ENCODE measurements at regions not wholly inside any gene's neighbourhood (a gene's known extent, or its start where the extent isn't known, plus 50 kb on each side); places are given as distances from the start of the nearest gene placed in this dataset.
"Not testable (repeated sequence)": the region's sequence is repeated elsewhere in the genome, so short reads cannot be mapped to it uniquely, and the experiment has no call there.

- Mint-ChIP-seq H3K4me3 (no peak overlapping the region), H3K36me3 (ENCODE audit: low read depth) (no peaks in the 10 kb centered on the region), H3K9me3 (no peaks in the 10 kb centered on the region), H3K27ac (peak overlapping the region in 2 of 3 experiments; percentile 31 to 43), H3K27me3 (ENCODE audit: low read depth) (no peaks in the 10 kb centered on the region), H3K4me1 (peaks cover 20% of the 10 kb centered on the region)
- TF ChIP-seq CTCF (IDR thresholded peaks at IDR 0.05; ENCODE audit: unreplicated experiment in 3 of 3), result no peak
These were observed 113.4 kb downstream of the ZNF664 start for GRCh38 chr12:124086299-124086898.

GRCh38 chr12:124087266-124088051 is 114.4 kb downstream of the ZNF664 start:
- Mint-ChIP-seq H3K4me3 (no peak overlapping the region), H3K36me3 (ENCODE audit: low read depth) (no peaks in the 10 kb centered on the region), H3K4me1 (peaks cover 20% of the 10 kb centered on the region), H3K9me3 (no peaks in the 10 kb centered on the region), H3K27ac (peak overlapping the region; percentile 89 to 96 (median 91)), H3K27me3 (ENCODE audit: low read depth) (no peaks in the 10 kb centered on the region)
- TF ChIP-seq CTCF (IDR thresholded peaks at IDR 0.05; ENCODE audit: unreplicated experiment in 3 of 3), result no peak

GRCh38 chr12:124088217-124088907 is 115.3 kb downstream of the ZNF664 start:
- H3K9me3 Mint-ChIP-seq, result no peaks in the 10 kb centered on the region
- H3K36me3 Mint-ChIP-seq (ENCODE audit: low read depth), result no peaks in the 10 kb centered on the region
- peak overlapping the region; percentile 89 to 96 (median 91) for H3K27ac Mint-ChIP-seq
- TF ChIP-seq CTCF (IDR thresholded peaks at IDR 0.05; ENCODE audit: unreplicated experiment in 3 of 3), result no peak
- peaks cover 20% of the 10 kb centered on the region for H3K4me1 Mint-ChIP-seq
- H3K27me3 Mint-ChIP-seq (ENCODE audit: low read depth), result no peaks in the 10 kb centered on the region
- H3K4me3 Mint-ChIP-seq, result peak overlapping the region in 1 of 3 experiments; percentile 21

GRCh38 chr12:124089181-124089914 is 116.3 kb downstream of the ZNF664 start:
- H3K36me3 Mint-ChIP-seq (ENCODE audit: low read depth); H3K9me3 Mint-ChIP-seq; H3K4me3 Mint-ChIP-seq; H3K27me3 Mint-ChIP-seq (ENCODE audit: low read depth): not testable (repeated sequence)
- Mint-ChIP-seq H3K4me1 (peaks cover 20% of the 10 kb centered on the region), H3K27ac (peak overlapping the region in 1 of 3 experiments; percentile 89)

- TF ChIP-seq CTCF (IDR thresholded peaks at IDR 0.05; ENCODE audit: unreplicated experiment in 3 of 3), result no peak
- peaks cover 20% of the 10 kb centered on the region for H3K4me1 Mint-ChIP-seq
- no peak overlapping the region for H3K4me3 Mint-ChIP-seq
- no peak overlapping the region for H3K27ac Mint-ChIP-seq
- peaks cover 5% of the 10 kb centered on the region for H3K27me3 Mint-ChIP-seq (ENCODE audit: low read depth)
- no peaks in the 10 kb centered on the region for H3K9me3 Mint-ChIP-seq
- H3K36me3 Mint-ChIP-seq (ENCODE audit: low read depth), result no peaks in the 10 kb centered on the region
These were observed 118.8 kb downstream of the ZNF664 start for GRCh38 chr12:124091835-124092234.

- H3K4me3 Mint-ChIP-seq; H3K36me3 Mint-ChIP-seq (ENCODE audit: low read depth); H3K27ac Mint-ChIP-seq; H3K27me3 Mint-ChIP-seq (ENCODE audit: low read depth); H3K9me3 Mint-ChIP-seq: not testable (repeated sequence)
- H3K4me1 Mint-ChIP-seq, result peaks cover 17% of the 10 kb centered on the region
These were observed 119.5 kb downstream of the ZNF664 start for GRCh38 chr12:124092532-124092931.
